GM18867 (cell line): ENCODE measurements at regions not wholly inside any gene's neighbourhood (a gene's known extent, or its start where the extent isn't known, plus 50 kb on each side); places are given as distances from the start of the nearest gene placed in this dataset.
"Not testable (repeated sequence)": the region's sequence is repeated elsewhere in the genome, so short reads cannot be mapped to it uniquely, and the experiment has no call there.

Source experiments
- ATAC-seq: cut with Tn5 transposase; IDR thresholded peaks from one replicate; pipeline ENCODE4 v1.9.1; 2021; ENCODE audit warnings: mild to moderate bottlenecking, moderate library complexity; ENCODE audit not compliant: unreplicated experiment

GRCh38 chr4:29704059-29704458, 1016.1 kb upstream of the PCDH7 start:
- ATAC-seq, result no peak

DNA sequence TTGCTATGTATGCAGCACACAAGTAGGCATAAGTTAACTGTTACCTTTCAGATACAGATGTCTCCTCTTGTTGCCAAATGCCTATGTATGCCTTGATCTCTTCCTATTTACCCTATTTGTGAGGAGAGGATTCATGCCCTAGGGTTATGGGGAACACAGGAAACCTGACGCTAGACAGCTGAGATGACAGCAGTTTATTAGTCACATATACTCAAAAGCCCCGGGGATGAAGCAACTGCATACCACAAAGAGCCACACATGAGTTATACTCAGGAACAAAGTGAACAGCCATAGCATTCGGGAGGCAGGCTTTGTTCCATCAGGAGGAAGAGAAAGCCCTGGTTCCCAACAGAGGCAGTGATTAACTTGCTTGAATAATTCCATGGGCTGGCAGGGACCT, 1011.7 kb upstream of the PCDH7 start:
- no peak for ATAC-seq

- ATAC-seq, result no peak
Observed at GRCh38 chr4:29710519-29710918, 1009.6 kb upstream of the PCDH7 start.

DNA sequence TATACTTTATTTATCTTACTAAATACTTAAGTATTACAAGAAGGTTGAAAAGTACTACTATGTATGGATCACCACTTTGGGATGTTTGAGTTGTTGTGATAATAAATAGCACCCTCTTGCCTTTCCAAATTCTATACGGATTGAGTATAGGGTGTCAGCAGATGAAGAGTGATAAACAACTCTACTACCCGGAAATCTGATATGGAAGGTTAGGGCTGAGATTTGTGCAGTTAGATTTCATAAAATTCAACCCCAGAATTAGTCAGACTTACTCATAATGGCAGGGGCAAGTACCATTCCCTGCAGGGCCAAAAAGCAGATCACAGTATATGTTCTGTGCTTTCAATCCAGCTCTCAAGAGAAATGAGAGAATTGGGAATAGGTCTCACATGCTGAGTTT, 1008.9 kb upstream of the PCDH7 start:
- no peak for ATAC-seq

GRCh38 chr4:29717287-29718057, 1002.7 kb upstream of the PCDH7 start:
- no peak for ATAC-seq

GRCh38 chr4:29718136-29718535, 1002.0 kb upstream of the PCDH7 start:
- ATAC-seq, result no peak

DNA sequence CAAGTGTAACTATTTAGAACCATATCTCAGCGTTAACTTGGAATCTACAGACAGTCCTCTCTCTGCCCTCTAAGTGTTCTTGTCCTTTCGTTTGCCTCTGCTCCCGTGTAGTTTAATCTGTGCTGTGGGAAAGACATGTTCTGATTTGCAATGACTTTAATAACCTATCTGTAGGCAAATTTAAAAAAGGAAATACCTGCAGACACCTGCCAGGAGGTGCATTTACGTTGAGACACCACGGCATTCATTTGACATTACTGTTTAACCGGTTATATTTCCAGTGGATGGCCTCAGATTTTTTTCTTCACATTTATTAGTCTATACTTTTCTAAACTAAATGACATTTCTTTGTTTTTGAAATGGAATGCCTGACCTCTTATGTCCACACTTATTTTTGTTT, 997.9 kb upstream of the PCDH7 start:
- no peak for ATAC-seq

DNA sequence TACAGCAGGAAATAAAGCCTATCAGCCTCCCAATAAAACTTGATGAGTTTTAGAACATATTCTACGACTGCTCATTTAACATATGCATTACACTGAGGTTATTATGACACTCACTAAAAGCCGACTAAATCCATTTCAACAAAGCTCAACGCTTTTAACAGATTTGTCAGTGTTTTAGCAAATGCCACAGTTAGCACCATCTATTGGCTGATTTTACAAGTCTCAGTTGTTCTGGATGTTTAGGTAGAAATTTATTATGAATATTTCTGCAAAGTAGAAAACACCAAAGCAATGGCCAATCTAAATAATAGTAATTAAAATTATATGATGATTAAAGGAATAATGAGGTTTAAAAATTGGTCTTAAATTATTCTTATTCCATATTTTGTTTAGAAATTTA, 993.2 kb upstream of the PCDH7 start:
- no peak for ATAC-seq

GRCh38 chr4:29734343-29735213, 985.6 kb upstream of the PCDH7 start:
- no peak for ATAC-seq

DNA sequence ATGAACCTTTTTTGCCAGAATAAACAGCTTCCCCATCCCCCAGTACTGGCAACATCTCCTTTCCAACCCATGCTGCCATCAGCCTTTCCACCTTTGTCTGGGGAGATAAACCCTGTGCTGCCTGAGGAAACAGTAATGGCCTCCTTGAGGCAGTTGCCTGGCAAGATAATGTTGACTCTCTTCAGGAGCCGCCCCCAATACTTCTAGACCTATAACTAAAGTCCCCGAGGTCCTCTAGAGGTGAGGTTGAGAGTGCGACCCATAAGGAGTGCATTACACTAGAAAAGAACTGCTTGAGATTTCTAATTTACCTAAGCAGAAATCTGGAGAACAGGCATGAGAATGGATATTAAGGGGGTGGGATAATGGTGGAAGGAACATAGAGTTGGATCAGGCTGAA, 963.2 kb upstream of the PCDH7 start:
- no peak for ATAC-seq

GRCh38 chr4:29762151-29762550, 958.0 kb upstream of the PCDH7 start:
- ATAC-seq, result no peak

GRCh38 chr4:29770627-29771026, 949.5 kb upstream of the PCDH7 start:
- ATAC-seq, result no peak

DNA sequence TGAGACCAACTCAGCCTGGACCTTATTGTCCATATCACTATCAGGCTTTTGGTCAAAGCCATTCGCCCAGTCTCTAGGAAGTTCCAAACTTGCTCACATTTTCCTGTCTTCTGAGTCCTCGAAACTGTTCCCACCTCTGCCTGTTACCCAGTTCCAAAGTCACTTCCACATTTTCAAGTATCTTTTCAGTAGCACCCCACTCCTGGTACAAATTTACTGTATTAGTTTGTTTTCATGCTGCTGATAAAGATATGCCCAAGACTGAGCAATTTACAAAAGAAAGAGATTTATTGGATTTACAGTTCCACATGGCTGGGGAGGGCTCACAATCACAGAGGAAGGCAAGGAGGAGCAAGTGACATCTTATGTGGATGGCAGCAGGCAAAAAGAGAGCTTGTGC, 932.0 kb upstream of the PCDH7 start:
- not testable (repeated sequence) for ATAC-seq

DNA sequence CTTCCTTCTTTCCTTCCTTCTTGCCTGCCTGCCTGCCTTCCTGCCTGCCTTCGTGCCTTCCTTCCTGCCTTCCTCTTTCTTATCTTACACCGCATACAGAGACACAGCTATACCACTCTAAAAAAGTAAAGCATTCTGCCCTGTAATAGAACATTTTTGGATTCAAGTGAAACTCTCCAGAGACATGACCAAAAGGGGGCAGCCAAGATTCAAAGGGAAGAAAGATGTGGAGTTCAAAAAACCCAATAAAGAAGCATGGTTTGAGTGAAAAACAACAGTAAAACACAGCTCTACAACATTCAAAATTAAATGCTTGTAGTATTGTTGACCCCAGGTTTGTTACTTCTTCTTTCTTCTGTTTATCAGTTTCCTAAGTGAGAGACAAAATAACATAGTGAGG, 914.9 kb upstream of the PCDH7 start:
- ATAC-seq, result no peak

DNA sequence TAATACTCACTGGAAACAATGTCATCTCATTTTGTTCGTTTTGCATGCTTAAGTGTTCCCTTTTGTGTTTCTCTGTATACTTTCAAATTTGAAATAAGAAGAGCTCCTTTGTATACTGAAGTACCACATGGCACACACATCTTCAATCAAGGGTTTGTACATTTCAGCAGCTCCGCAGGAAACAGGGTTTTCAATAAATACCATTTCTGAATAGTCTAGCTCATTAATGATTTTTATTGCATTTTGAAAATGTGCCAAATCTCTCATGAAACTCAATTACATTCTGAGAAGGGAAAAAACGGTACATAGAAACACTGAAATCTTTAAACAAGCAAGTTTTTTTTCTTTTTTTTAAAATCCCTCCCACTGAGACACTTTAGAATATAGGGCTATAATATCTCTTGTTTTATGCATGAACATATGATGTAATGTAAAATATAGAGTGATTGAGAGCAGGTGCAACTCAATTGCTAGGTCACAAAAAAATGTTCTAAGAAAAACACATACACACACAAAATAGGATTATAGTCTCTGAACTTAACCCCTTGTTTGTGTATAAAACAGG, 914.2 kb upstream of the PCDH7 start:
- no peak for ATAC-seq

GRCh38 chr4:29817961-29818360, 902.2 kb upstream of the PCDH7 start:
- no peak for ATAC-seq

DNA sequence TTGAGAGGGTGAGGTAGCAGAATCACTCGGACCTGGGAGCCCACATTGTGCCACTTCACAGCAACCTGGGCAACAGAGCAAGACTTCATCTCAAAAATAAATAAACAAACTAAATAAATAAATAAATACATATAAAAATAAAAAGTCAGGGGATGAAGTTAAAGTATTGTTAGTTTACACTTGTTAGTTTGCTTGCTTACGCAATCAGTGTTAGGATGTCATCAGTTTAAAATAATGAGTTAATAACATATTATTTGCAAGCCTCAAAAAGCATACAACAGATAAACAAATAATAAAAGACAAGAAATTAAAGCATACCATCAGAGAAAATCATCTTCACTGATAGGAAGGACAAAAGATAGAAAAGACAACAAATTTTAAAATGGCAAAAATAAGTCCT, 891.1 kb upstream of the PCDH7 start:
- ATAC-seq, result no peak

GRCh38 chr4:29852537-29852936, 867.6 kb upstream of the PCDH7 start:
- no peak for ATAC-seq

DNA sequence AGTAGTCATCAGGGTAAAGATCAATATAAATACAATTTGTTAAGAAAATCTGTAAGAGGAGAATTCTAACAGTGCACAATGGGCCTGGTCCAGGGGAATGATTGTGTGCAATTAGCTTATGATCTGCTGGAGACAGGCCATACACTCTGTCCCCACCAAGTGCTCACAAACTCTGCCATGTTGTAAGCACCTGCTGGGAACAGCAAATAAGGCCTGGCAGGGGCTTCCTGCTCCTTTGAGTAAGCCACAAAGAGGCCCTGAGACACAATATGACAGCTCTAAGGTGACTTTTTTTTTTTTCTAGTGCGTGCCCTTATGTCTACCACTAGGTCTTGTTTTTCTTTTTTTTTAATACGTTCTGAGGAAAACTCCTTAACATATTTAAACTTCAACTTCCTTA, 866.3 kb upstream of the PCDH7 start:
- no peak for ATAC-seq

- no peak for ATAC-seq
Observed at GRCh38 chr4:29861307-29861706, 858.9 kb upstream of the PCDH7 start.

DNA sequence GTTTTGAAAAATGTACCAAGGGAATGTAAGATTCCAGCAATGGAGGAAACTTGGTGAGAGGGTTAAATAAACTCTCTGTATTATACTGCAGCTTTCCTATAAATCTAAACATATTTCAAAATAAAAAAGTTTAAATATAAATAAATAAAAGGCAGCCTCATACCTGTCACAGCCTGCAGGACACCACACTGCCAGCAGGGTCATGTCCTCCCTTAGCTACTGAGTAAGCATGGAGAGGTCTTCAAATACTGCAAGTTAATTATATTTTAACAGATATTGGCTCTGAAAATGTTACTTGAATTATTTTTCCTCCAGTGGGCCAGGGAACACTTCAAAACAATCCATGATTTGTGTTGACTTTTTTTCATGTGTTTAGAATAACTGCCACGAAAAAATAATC, 852.8 kb upstream of the PCDH7 start:
- ATAC-seq, result no peak

GRCh38 chr4:29900336-29900735, 819.8 kb upstream of the PCDH7 start:
- ATAC-seq, result no peak
